Suprapubic skin (tissue), 3 donors: ENCODE measurements at regions not wholly inside any gene's neighbourhood (a gene's known extent, or its start where the extent isn't known, plus 50 kb on each side); places are given as distances from the start of the nearest gene placed in this dataset.

Experiments used
- POLR2AphosphoS5 ChIP-seq, 3 donors: sonication (generic); formaldehyde crosslinking; IDR thresholded peaks; one replicate each; pipeline ENCODE4 v1.6.1; 2017; ENCODE audit warnings: antibody characterized with exemption in 3 of 3
- TF ChIP-seq, protein P1 (sequence below), 2 donors: fragments of 200-600 bp in 1 of 2; fragments of 450-650 bp in 1 of 2; sonication (generic) in 1 of 2; IDR thresholded peaks; one replicate each; pipeline ENCODE4 v1.5.1; 2016 to 2019; ENCODE audit warnings: antibody characterized with exemption in 2 of 2, mild to moderate bottlenecking in 1 of 2, moderate library complexity in 1 of 2

DNA sequence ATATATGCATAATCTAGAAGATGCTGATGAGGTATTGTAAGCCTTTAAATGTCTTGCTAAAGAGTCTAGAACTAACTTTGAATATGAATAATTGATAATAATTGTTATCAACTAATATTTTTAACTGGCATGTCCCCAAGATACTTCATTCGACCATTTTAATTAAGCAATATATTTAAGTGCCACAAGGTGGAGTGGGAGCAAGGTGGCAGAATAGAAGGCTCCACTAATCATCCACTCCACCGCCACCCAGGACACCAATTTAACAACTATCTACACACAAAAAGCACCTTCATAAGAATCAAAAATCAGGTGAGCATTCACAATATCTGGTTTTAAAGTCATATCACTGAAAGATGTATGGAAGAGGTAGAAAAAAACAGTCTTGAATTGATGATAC is 409.6 kb downstream of the SEC23A start:
- TF ChIP-seq, protein P1, sequence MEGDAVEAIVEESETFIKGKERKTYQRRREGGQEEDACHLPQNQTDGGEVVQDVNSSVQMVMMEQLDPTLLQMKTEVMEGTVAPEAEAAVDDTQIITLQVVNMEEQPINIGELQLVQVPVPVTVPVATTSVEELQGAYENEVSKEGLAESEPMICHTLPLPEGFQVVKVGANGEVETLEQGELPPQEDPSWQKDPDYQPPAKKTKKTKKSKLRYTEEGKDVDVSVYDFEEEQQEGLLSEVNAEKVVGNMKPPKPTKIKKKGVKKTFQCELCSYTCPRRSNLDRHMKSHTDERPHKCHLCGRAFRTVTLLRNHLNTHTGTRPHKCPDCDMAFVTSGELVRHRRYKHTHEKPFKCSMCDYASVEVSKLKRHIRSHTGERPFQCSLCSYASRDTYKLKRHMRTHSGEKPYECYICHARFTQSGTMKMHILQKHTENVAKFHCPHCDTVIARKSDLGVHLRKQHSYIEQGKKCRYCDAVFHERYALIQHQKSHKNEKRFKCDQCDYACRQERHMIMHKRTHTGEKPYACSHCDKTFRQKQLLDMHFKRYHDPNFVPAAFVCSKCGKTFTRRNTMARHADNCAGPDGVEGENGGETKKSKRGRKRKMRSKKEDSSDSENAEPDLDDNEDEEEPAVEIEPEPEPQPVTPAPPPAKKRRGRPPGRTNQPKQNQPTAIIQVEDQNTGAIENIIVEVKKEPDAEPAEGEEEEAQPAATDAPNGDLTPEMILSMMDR (IDR thresholded peaks at IDR 0.05): no peak
- TF ChIP-seq POLR2AphosphoS5 (IDR thresholded peaks at IDR 0.05): no peak
